GM21367 (cell line): ENCODE measurements at regions not wholly inside any gene's neighbourhood (a gene's known extent, or its start where the extent isn't known, plus 50 kb on each side); places are given as distances from the start of the nearest gene placed in this dataset.

ENCODE experiments used
- ATAC-seq: cut with Tn5 transposase; IDR thresholded peaks from one replicate; pipeline ENCODE4 v1.9.1; 2021; ENCODE audit not compliant: unreplicated experiment

- ATAC-seq, result no peak
Observed at GRCh38 chr12:29086325-29087271, 62.5 kb upstream of the FAR2 start.

- ATAC-seq, result no peak
Observed at GRCh38 chr12:29088611-29089219, 60.4 kb upstream of the FAR2 start.
